Common myeloid progenitor, CD34-positive (primary cell): ENCODE measurements at regions not wholly inside any gene's neighbourhood (a gene's known extent, or its start where the extent isn't known, plus 50 kb on each side); places are given as distances from the start of the nearest gene placed in this dataset.

Source experiments
- CTCF ChIA-PET: fragments of 350-600 bp; sonication (Branson Sonifier 250); formaldehyde crosslinking; loops from one replicate; lab custom pipeline; 2021; ENCODE audit warnings: antibody characterized with exemption; lab: Charles Lee
- POLR2A ChIA-PET: fragments of 350-600 bp; sonication (Branson Sonifier 250); formaldehyde crosslinking; loops from one replicate; lab custom pipeline; 2021; ENCODE audit warnings: antibody characterized with exemption; lab: Charles Lee
- DNase-seq, 3 donors: peaks; one replicate each; pipeline versions ENCODE4 v3.0.0 to v3.0.0-alpha.2; 2013
- H3K27ac ChIP-seq, 2 experiments: 1 replicate in 1 of 2; 2 replicates in 1 of 2; pipeline ENCODE4 v1.7.0; 2013; ENCODE audit warnings: inconsistent platforms in 2 of 2, low read length in 2 of 2, mild to moderate bottlenecking in 2 of 2, low read depth in 1 of 2, moderate library complexity in 1 of 2; ENCODE audit not compliant: severe bottlenecking in 2 of 2, insufficient read depth in 1 of 2, poor library complexity in 1 of 2
- H3K27me3 ChIP-seq, 5 experiments: replicated peaks in 2 of 5; 1 replicate in 3 of 5; 2 replicates in 2 of 5; pipeline versions ENCODE4 v1.6.1 to v1.7.0; 2013; ENCODE audit warnings: low read length in 4 of 5, mild to moderate bottlenecking in 2 of 5, moderate library complexity in 2 of 5, inconsistent platforms in 1 of 5; ENCODE audit not compliant: insufficient read depth in 5 of 5, control insufficient read depth in 4 of 5
- H3K36me3 ChIP-seq, 4 experiments: 1 replicate in 2 of 4; 2 replicates in 2 of 4; pipeline versions ENCODE4 v1.6.1 to v1.7.0; 2013; ENCODE audit warnings: low read length in 3 of 4, control low read depth in 1 of 4, mild to moderate bottlenecking in 1 of 4; ENCODE audit not compliant: control insufficient read depth in 4 of 4, insufficient read depth in 4 of 4
- H3K4me1 ChIP-seq, 4 experiments: 1 replicate in 3 of 4; 2 replicates in 1 of 4; pipeline versions ENCODE4 v1.6.1 to v1.7.1; 2013; ENCODE audit warnings: low read length in 3 of 4, mild to moderate bottlenecking in 3 of 4, control low read depth in 1 of 4, inconsistent platforms in 1 of 4, moderate library complexity in 1 of 4; ENCODE audit not compliant: control insufficient read depth in 4 of 4, insufficient read depth in 4 of 4; ENCODE audit errors: control extremely low read depth in 1 of 4
- H3K4me3 ChIP-seq, 7 experiments: 1 replicate in 4 of 7; 2 replicates in 3 of 7; pipeline versions ENCODE4 v1.5.1 to v1.7.0; 2013; ENCODE audit warnings: mild to moderate bottlenecking in 7 of 7, low read length in 6 of 7, moderate library complexity in 6 of 7, inconsistent platforms in 2 of 7, low read depth in 2 of 7, control low read depth in 1 of 7; ENCODE audit not compliant: insufficient read depth in 4 of 7, control insufficient read depth in 1 of 7; ENCODE audit errors: extremely low read depth in 1 of 7
- H3K9me3 ChIP-seq, 5 experiments: 1 replicate in 4 of 5; 2 replicates in 1 of 5; pipeline versions ENCODE4 v1.6.1 to v1.7.1; 2013; ENCODE audit warnings: low read length in 4 of 5, mild to moderate bottlenecking in 2 of 5, inconsistent platforms in 1 of 5, low read depth in 1 of 5, moderate library complexity in 1 of 5; ENCODE audit not compliant: control insufficient read depth in 4 of 5, insufficient read depth in 2 of 5; ENCODE audit errors: control extremely low read depth in 1 of 5
- WGBS: methylation state at CpG from one replicate; pipeline ENCODE4 v1.1.5; 2013; ENCODE audit not compliant: insufficient coverage; 5-methylcytosine and 5-hydroxymethylcytosine counted together

DNA sequence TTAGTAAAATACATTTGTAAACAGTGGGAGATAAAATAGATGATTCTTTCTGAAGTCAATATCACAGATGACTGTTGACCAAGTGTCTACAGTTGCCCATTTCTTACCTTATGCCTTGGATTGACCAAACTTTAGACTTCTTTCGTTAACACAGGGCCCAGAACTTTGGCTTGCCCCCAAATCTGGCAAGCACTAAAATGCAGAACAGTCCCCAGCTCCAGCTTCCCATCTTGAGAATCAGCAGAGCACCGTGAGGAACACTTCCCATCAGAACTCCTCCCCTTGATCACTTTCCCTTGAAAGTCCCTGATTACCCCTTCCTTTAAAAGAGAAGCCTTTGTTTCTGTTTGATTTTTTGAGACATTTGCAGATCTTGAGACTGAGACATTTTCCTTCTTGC, 1039.9 kb downstream of the TLE1 start:
- POLR2A ChIA-PET = no interaction called here
- peaks cover 0 to 2% (median 0%) of the 10 kb centered on the region in 5 experiments for H3K27me3 ChIP-seq
- no peaks in the 10 kb centered on the region for H3K4me1 ChIP-seq
- 100% methylated on average over 2 of the region's 2 CpGs for WGBS
- CTCF ChIA-PET = no interaction called here
- no peaks in the 10 kb centered on the region for H3K9me3 ChIP-seq
- no peak overlapping the region for H3K4me3 ChIP-seq
- H3K36me3 ChIP-seq = no peaks in the 10 kb centered on the region
- no peak for DNase-seq
- H3K27ac ChIP-seq = no peak overlapping the region

DNA sequence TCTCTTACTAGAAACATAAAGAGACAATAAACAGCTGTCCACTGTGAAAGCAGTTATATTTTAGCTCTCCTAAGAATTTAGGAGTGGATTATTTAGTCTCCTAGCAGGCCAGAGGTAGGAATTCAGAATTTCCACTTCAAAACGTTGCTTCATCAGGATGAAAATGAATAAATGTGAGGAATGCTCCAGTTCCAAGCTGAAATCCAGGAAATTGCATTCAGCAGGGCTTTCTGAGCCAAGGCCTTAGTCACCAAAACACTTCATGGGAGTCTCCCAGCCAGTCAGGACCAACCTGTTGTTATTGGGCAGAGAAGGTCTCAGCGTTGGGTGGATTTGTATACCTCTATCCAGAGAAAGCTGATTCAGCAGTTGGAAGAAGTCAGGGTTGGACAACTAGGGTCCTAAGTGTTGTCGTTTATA, 1040.3 kb downstream of the TLE1 start:
- POLR2A ChIA-PET = no interaction called here
- H3K36me3 ChIP-seq = no peaks in the 10 kb centered on the region
- CTCF ChIA-PET = no interaction called here
- WGBS = 82% methylated on average over 3 of the region's 3 CpGs
- H3K9me3 ChIP-seq = no peaks in the 10 kb centered on the region
- H3K27ac ChIP-seq = no peak overlapping the region
- peaks cover 0 to 2% (median 0%) of the 10 kb centered on the region in 5 experiments for H3K27me3 ChIP-seq
- H3K4me1 ChIP-seq = no peaks in the 10 kb centered on the region
- no peak for DNase-seq
- no peak overlapping the region for H3K4me3 ChIP-seq

DNA sequence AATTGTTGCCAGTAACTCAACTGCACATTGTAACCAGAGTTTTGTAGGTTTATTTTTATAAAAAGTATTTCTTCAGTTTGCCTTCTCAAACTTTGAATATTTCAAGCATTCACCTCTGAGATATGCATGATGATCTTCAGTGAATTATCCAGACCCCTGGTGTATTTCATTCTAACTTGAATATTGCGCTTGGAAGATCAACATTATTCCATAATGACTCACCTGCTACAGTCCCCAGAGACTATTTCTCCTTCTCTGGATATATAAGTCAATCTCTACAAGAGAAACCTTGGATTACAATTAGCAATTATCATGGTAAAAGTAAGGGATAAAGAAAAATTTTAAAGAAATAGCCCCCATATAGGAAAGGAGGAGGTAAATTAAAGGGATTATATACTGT, 1041.0 kb downstream of the TLE1 start:
- POLR2A ChIA-PET = no interaction called here
- DNase-seq = no peak
- H3K4me1 ChIP-seq = no peaks in the 10 kb centered on the region
- H3K4me3 ChIP-seq = no peak overlapping the region
- CTCF ChIA-PET = no interaction called here
- WGBS = no CpG with 5 or more reads among the region's 1 CpG
- H3K9me3 ChIP-seq = no peaks in the 10 kb centered on the region
- H3K36me3 ChIP-seq = no peaks in the 10 kb centered on the region
- H3K27ac ChIP-seq = no peak overlapping the region
- H3K27me3 ChIP-seq = peaks cover 0 to 2% (median 0%) of the 10 kb centered on the region in 5 experiments

GRCh38 chr9:80646211-80646610, 1043.1 kb downstream of the TLE1 start:
- CTCF ChIA-PET = no interaction called here
- POLR2A ChIA-PET = no interaction called here
- no CpG with 5 or more reads among the region's 4 CpGs for WGBS
- Histone ChIP-seq H3K27me3 (peaks cover 0 to 2% (median 0%) of the 10 kb centered on the region in 5 experiments), H3K4me1 (no peaks in the 10 kb centered on the region), H3K27ac (no peak overlapping the region), H3K4me3 (no peak overlapping the region), H3K36me3 (no peaks in the 10 kb centered on the region), H3K9me3 (no peaks in the 10 kb centered on the region)
- DNase-seq = no peak

- ChIA-PET POLR2A (no interaction called here), CTCF (no interaction called here)
- WGBS = 100% methylated on average over 1 of the region's 3 CpGs
These were observed 1045.3 kb downstream of the TLE1 start for GRCh38 chr9:80644044-80644443.

DNA sequence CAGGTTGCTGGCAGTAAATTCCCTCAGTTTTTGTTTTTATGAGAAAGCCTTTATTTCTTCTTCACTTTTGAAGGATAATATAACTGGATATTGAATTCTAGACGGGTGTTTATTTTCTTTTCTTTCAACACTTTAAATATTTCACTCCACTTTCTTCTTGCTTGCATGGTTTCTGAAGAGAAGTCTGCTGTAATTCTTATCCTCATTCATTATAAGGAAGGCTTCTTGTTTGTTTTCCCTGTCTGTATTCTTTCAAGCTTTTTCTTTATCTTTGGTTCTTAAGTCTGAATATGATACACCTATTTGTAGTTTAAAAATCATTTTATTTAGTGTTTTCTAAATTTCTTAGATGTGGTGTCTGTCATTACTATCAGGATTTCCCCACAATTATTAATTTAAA, 1054.3 kb downstream of the TLE1 start:
- ChIA-PET POLR2A (interaction anchor here (0.6 kb wide), 1 partner anchor 15 kb away, joined by 3 read pairs; no protein-coding TSS in a partner anchor), CTCF (no interaction called here)
- H3K4me1 ChIP-seq = no peaks in the 10 kb centered on the region
- no peaks in the 10 kb centered on the region for H3K36me3 ChIP-seq
- no CpG with 5 or more reads among the region's 1 CpG for whole genome bisulfite sequencing
- H3K27ac ChIP-seq = no peak overlapping the region
- no peak for DNase-seq
- no peak overlapping the region for H3K4me3 ChIP-seq
- H3K9me3 ChIP-seq = peaks cover 0 to 6% (median 4%) of the 10 kb centered on the region in 5 experiments
- no peaks in the 10 kb centered on the region for H3K27me3 ChIP-seq

More at GRCh38 chr9:80644044-80644443, 1045.3 kb downstream of the TLE1 start:
- Histone ChIP-seq H3K27ac (no peak overlapping the region), H3K36me3 (no peaks in the 10 kb centered on the region), H3K4me1 (no peaks in the 10 kb centered on the region), H3K9me3 (no peaks in the 10 kb centered on the region), H3K4me3 (no peak overlapping the region), H3K27me3 (peaks cover 0 to 2% (median 0%) of the 10 kb centered on the region in 5 experiments)
- DNase-seq = no peak

GRCh38 chr9:80632041-80632440, 1057.3 kb downstream of the TLE1 start:
- H3K36me3 ChIP-seq = no peaks in the 10 kb centered on the region
- peaks cover 0 to 6% (median 4%) of the 10 kb centered on the region in 5 experiments for H3K9me3 ChIP-seq
- H3K4me1 ChIP-seq = no peaks in the 10 kb centered on the region
- ChIA-PET POLR2A (no interaction called here), CTCF (no interaction called here)
- DNase-seq = no peak
- no peak overlapping the region for H3K4me3 ChIP-seq
- no peak overlapping the region for H3K27ac ChIP-seq
- H3K27me3 ChIP-seq = no peaks in the 10 kb centered on the region
